ENCODE measurements at regions not wholly inside any gene's neighbourhood (a gene's known extent, or its start where the extent isn't known, plus 50 kb on each side); places are given as distances from the start of the nearest gene placed in this dataset.

DNA sequence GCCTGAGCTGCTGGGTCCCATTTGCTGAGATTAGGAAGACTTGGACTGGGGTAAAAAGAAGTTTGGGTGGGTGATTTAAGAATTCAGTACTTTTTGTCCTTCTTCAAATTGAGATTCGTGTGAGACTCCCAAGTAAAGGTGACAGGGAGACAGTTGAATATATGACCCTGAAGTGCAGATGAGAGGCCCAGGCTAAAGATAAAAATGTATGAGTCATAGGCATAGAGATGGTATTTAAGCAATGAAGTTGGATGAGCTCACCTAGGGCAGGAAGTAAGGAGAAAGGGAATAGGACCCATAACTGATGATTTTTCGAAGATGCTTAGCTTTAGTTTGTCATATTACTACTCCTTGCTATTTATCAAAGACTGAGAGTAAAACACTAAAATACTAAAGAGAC, 255.9 kb upstream of the ADRA1B start:
- TF ChIP-seq, protein P1, sequence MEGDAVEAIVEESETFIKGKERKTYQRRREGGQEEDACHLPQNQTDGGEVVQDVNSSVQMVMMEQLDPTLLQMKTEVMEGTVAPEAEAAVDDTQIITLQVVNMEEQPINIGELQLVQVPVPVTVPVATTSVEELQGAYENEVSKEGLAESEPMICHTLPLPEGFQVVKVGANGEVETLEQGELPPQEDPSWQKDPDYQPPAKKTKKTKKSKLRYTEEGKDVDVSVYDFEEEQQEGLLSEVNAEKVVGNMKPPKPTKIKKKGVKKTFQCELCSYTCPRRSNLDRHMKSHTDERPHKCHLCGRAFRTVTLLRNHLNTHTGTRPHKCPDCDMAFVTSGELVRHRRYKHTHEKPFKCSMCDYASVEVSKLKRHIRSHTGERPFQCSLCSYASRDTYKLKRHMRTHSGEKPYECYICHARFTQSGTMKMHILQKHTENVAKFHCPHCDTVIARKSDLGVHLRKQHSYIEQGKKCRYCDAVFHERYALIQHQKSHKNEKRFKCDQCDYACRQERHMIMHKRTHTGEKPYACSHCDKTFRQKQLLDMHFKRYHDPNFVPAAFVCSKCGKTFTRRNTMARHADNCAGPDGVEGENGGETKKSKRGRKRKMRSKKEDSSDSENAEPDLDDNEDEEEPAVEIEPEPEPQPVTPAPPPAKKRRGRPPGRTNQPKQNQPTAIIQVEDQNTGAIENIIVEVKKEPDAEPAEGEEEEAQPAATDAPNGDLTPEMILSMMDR (IDR thresholded peaks at IDR 0.05), result no peak
- no peak for TF ChIP-seq POLR2A (IDR thresholded peaks at IDR 0.05)

Data from uterus (tissue), 2 donors.